ENCODE measurements at regions not wholly inside any gene's neighbourhood (a gene's known extent, or its start where the extent isn't known, plus 50 kb on each side); places are given as distances from the start of the nearest gene placed in this dataset.

GRCh38 chr18:38956068-38956467 is 1390.5 kb upstream of the CELF4 start:
- TF ChIP-seq CTCF (IDR thresholded peaks at IDR 0.05; ENCODE audit: low read depth, low read length) (no peak), POLR2A (IDR thresholded peaks at IDR 0.05; ENCODE audit: extremely low read depth, insufficient read length) (no peak), MYC (IDR thresholded peaks at IDR 0.05; ENCODE audit: low read depth, low read length) (no peak)
- TF ChIP-seq, protein P1, sequence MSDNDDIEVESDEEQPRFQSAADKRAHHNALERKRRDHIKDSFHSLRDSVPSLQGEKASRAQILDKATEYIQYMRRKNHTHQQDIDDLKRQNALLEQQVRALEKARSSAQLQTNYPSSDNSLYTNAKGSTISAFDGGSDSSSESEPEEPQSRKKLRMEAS (IDR thresholded peaks at IDR 0.05; ENCODE audit: low read depth, low read length), result no peak
